HG02981 (cell line): ENCODE measurements at regions not wholly inside any gene's neighbourhood (a gene's known extent, or its start where the extent isn't known, plus 50 kb on each side); places are given as distances from the start of the nearest gene placed in this dataset.
"Not testable (repeated sequence)": the region's sequence is repeated elsewhere in the genome, so short reads cannot be mapped to it uniquely, and the experiment has no call there.

Experiments used
- ATAC-seq: cut with Tn5 transposase; IDR thresholded peaks from one replicate; pipeline ENCODE4 v1.9.1; 2021; ENCODE audit warnings: mild to moderate bottlenecking, moderate library complexity; ENCODE audit not compliant: unreplicated experiment

GRCh38 chrX:121169099-121170035 is 122.0 kb downstream of the GLUD2 start:
- ATAC-seq: no peak

GRCh38 chrX:121172703-121173102 is 125.3 kb downstream of the GLUD2 start:
- ATAC-seq: no peak

GRCh38 chrX:121179972-121180371 is 132.6 kb downstream of the GLUD2 start:
- no peak for ATAC-seq

- no peak for ATAC-seq
These were observed 144.4 kb downstream of the GLUD2 start for GRCh38 chrX:121191779-121192178.

GRCh38 chrX:121195719-121196118 is 148.3 kb downstream of the GLUD2 start:
- no peak for ATAC-seq

- not testable (repeated sequence) for ATAC-seq
These were observed 149.5 kb downstream of the GLUD2 start for GRCh38 chrX:121196872-121197444.

GRCh38 chrX:121208563-121208962 is 161.2 kb downstream of the GLUD2 start:
- no peak for ATAC-seq

- no peak for ATAC-seq
These were observed 169.4 kb downstream of the GLUD2 start for GRCh38 chrX:121216641-121217374.

GRCh38 chrX:121221322-121221977 is 174.0 kb downstream of the GLUD2 start:
- ATAC-seq: no peak

GRCh38 chrX:121227888-121228287 is 180.5 kb downstream of the GLUD2 start:
- ATAC-seq: no peak

- no peak for ATAC-seq
These were observed 184.4 kb downstream of the GLUD2 start for GRCh38 chrX:121231566-121232358.

- no peak for ATAC-seq
These were observed 188.6 kb downstream of the GLUD2 start for GRCh38 chrX:121236040-121236439.

- ATAC-seq: no peak
These were observed 190.7 kb downstream of the GLUD2 start for GRCh38 chrX:121238093-121238492.

- no peak for ATAC-seq
These were observed 197.1 kb downstream of the GLUD2 start for GRCh38 chrX:121244511-121244910.

GRCh38 chrX:121245763-121246162 is 198.4 kb downstream of the GLUD2 start:
- ATAC-seq: no peak

- no peak for ATAC-seq
These were observed 206.9 kb downstream of the GLUD2 start for GRCh38 chrX:121254336-121254735.

GRCh38 chrX:121256647-121257046 is 209.2 kb downstream of the GLUD2 start:
- no peak for ATAC-seq

GRCh38 chrX:121258545-121258944 is 211.1 kb downstream of the GLUD2 start:
- no peak for ATAC-seq

- no peak for ATAC-seq
These were observed 211.8 kb downstream of the GLUD2 start for GRCh38 chrX:121259170-121259569.

- ATAC-seq: no peak
These were observed 213.3 kb downstream of the GLUD2 start for GRCh38 chrX:121260596-121261240.
